ENCODE measurements at regions not wholly inside any gene's neighbourhood (a gene's known extent, or its start where the extent isn't known, plus 50 kb on each side); places are given as distances from the start of the nearest gene placed in this dataset.

DNA sequence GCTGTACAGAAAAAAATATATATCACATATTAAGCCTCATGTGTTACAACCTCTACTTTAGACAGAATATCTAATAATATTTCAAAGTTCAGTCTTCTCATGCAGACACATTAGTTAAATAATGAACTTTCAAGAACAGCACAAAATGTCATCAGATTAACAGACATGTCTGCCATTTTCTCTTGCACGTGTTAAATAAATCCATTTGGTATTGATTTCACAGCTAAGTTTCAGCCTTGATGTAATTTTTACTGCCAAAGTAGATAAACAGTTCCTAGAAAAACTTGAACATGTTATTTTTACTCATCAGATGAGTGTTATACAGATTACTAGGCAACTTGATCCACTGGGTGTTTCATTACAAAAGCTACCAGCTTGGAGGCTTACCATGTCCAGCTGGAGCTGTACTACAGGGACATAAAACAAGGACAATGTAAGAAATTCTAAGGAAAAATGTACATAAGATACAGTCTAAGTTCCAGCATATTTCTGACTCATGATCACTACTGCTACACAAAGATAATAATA lies 290.7 kb upstream of the DDX18 start:
- CTCF ChIA-PET, result no interaction called here
- Histone ChIP-seq H3K4me3 (ENCODE audit: low read depth, low read length) (no peak overlapping the region), H3K36me3 (ENCODE audit: control insufficient read depth, insufficient read depth, low read length) (no peaks in the 10 kb centered on the region), H3K27me3 (ENCODE audit: control insufficient read depth, insufficient read depth, low read length) (no peaks in the 10 kb centered on the region)
- TF ChIP-seq, protein P1, sequence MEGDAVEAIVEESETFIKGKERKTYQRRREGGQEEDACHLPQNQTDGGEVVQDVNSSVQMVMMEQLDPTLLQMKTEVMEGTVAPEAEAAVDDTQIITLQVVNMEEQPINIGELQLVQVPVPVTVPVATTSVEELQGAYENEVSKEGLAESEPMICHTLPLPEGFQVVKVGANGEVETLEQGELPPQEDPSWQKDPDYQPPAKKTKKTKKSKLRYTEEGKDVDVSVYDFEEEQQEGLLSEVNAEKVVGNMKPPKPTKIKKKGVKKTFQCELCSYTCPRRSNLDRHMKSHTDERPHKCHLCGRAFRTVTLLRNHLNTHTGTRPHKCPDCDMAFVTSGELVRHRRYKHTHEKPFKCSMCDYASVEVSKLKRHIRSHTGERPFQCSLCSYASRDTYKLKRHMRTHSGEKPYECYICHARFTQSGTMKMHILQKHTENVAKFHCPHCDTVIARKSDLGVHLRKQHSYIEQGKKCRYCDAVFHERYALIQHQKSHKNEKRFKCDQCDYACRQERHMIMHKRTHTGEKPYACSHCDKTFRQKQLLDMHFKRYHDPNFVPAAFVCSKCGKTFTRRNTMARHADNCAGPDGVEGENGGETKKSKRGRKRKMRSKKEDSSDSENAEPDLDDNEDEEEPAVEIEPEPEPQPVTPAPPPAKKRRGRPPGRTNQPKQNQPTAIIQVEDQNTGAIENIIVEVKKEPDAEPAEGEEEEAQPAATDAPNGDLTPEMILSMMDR (IDR thresholded peaks at IDR 0.05; ENCODE audit: insufficient read depth, low read depth, low read length), result no peak
- POLR2A ChIA-PET, result no interaction called here
- DNase-seq (ENCODE audit: low read depth), result no peak

DNA sequence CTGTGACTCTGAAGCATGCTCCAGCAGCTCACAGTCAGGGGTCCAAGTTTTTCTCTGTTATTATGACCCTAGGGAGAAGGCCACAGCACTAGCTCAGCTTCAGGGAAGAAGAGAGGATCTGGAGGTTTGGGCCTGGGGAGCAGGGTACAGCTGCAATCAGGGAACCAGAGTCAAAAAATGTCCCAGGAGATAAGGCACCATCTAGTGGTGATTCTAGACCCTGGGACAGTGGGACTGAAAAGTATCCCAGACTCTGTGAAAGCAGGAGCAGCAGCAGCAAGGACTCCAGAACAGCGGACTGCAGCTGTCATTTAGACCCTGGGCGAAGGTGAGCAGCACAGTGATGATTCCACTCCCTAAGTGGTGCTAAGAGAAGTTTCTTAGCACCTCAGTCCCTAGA lies 278.4 kb upstream of the DDX18 start:
- CTCF ChIA-PET, result interaction anchor here (1.1 kb wide), 1 partner anchor 21 kb away, joined by 3 read pairs; no protein-coding TSS in a partner anchor
- Histone ChIP-seq H3K4me3 (ENCODE audit: low read depth, low read length) (no peak overlapping the region), H3K27me3 (ENCODE audit: control insufficient read depth, insufficient read depth, low read length) (no peaks in the 10 kb centered on the region), H3K36me3 (ENCODE audit: control insufficient read depth, insufficient read depth, low read length) (no peaks in the 10 kb centered on the region)
- POLR2A ChIA-PET, result no interaction called here
- TF ChIP-seq, protein P1 (IDR thresholded peaks at IDR 0.05; ENCODE audit: insufficient read depth, low read depth, low read length), result no peak
- DNase-seq (ENCODE audit: low read depth), result no peak

DNA sequence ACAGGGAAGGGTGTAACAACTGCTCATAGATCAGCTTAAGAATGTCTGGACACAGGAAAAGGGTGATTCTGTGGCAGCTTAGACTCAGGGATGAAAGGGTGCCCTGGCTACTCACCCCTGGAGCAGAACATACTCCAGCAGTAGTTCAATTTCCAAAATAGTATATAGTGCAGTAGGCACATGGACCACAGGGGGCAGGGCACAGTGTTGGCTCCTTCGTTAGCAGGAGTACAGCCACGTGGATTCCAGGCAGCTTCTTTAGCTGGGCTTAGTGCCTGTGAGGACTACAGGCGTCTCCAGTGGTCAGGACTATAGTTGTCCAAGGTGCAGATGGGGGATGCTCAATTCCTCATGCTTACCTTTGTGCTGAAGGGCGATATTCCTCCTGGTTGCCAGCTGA lies 277.5 kb upstream of the DDX18 start:
- no peak for DNase-seq (ENCODE audit: low read depth)
- Histone ChIP-seq H3K4me3 (ENCODE audit: low read depth, low read length) (no peak overlapping the region), H3K36me3 (ENCODE audit: control insufficient read depth, insufficient read depth, low read length) (no peaks in the 10 kb centered on the region), H3K27me3 (ENCODE audit: control insufficient read depth, insufficient read depth, low read length) (no peaks in the 10 kb centered on the region)
- TF ChIP-seq, protein P1 (IDR thresholded peaks at IDR 0.05; ENCODE audit: insufficient read depth, low read depth, low read length), result no peak
- ChIA-PET POLR2A (no interaction called here), CTCF (no interaction called here)

DNA sequence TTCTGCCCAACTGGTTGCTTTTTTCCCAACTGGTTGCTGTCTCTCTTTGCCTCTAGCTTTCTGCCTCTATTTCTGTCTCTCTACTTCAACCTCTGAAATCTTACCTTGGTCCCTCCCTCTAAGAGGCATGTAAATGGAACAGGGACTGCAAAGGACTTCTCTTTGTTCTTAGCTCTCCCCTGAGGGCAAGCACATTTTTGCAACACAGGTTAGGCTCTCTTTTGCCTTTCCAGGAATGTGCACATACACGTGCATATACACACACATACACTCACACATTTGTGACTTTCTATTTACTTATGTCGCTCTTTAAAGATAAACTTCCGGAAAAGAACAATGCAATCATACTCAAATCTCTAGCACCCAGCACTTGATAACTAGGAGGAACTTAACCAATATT lies 262.6 kb upstream of the DDX18 start:
- no peaks in the 10 kb centered on the region for H3K27me3 ChIP-seq (ENCODE audit: control insufficient read depth, insufficient read depth, low read length)
- ChIA-PET CTCF (no interaction called here), POLR2A (no interaction called here)
- H3K36me3 ChIP-seq (ENCODE audit: control insufficient read depth, insufficient read depth, low read length), result no peaks in the 10 kb centered on the region
- TF ChIP-seq, protein P1 (IDR thresholded peaks at IDR 0.05; ENCODE audit: insufficient read depth, low read depth, low read length), result no peak
- DNase-seq (ENCODE audit: low read depth), result no peak
- no peak overlapping the region for H3K4me3 ChIP-seq (ENCODE audit: low read depth, low read length)

DNA sequence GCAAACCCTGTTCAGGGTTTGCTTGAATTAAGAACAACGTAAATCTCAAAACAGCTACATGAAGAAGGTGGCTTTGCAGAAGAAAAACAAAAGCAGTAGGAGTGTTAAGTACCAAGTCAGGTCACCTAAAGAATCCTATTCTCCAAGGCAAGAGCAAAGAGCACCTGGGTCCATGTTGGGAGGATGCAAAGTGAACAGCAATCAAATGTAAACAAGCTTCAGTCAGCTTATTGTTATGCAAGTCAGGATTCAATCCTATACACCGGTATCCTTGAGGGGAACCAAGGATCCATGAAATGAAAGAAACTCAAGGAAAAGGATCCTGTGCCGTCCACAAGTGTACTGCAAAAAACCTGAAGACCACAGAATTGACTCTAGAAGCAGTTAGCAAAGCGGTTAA lies 261.0 kb upstream of the DDX18 start:
- no peak overlapping the region for H3K4me3 ChIP-seq (ENCODE audit: low read depth, low read length)
- no peak for DNase-seq (ENCODE audit: low read depth)
- no peaks in the 10 kb centered on the region for H3K27me3 ChIP-seq (ENCODE audit: control insufficient read depth, insufficient read depth, low read length)
- no peaks in the 10 kb centered on the region for H3K36me3 ChIP-seq (ENCODE audit: control insufficient read depth, insufficient read depth, low read length)
- TF ChIP-seq, protein P1 (IDR thresholded peaks at IDR 0.05; ENCODE audit: insufficient read depth, low read depth, low read length), result no peak
- ChIA-PET CTCF (no interaction called here), POLR2A (no interaction called here)

Data from BJ (cell line).